MCF 10A (cell line): ENCODE measurements at regions not wholly inside any gene's neighbourhood (a gene's known extent, or its start where the extent isn't known, plus 50 kb on each side); places are given as distances from the start of the nearest gene placed in this dataset.

Experiments used
- BruUV-seq: library from RNA; stranded (reverse); fragments of 400-500 nt; replicated peaks from 2 replicates; lab custom pipeline; 2021; lab: Mats Ljungman, UMichigan
- CTCF ChIA-PET: fragments of 300-600 bp; sonication (Branson Sonifier 250); formaldehyde crosslinking; extraction: SDS; loops from one replicate; lab custom pipeline; 2021; ENCODE audit warnings: antibody characterized with exemption, inconsistent platforms; lab: Yijun Ruan, JAX
- POLR2A ChIA-PET: fragments of 300-600, 350-650 bp; sonication (Branson Sonifier 250); formaldehyde crosslinking; extraction: SDS; loops from one replicate; lab custom pipeline; 2020; ENCODE audit warnings: antibody characterized with exemption, inconsistent platforms; lab: Yijun Ruan, JAX
- DNase-seq: peaks from one replicate; pipeline ENCODE4 v3.0.0-alpha.2; 2018; ENCODE audit not compliant: unreplicated experiment
- H3K27ac Mint-ChIP-seq: one replicate; pipeline ENCODE4 v1.8.0; 2022; ENCODE audit warnings: mild to moderate bottlenecking, low read depth, mixed read lengths; ENCODE audit not compliant: unreplicated experiment
- H3K27me3 Mint-ChIP-seq: one replicate; pipeline ENCODE4 v1.8.0; 2022; ENCODE audit warnings: mixed read lengths; ENCODE audit not compliant: insufficient read depth, unreplicated experiment
- H3K36me3 Mint-ChIP-seq: one replicate; pipeline ENCODE4 v1.8.0; 2022; ENCODE audit warnings: mild to moderate bottlenecking, moderate library complexity, mixed read lengths; ENCODE audit not compliant: insufficient read depth, unreplicated experiment
- H3K4me1 Mint-ChIP-seq: one replicate; pipeline ENCODE4 v1.8.0; 2022; ENCODE audit warnings: mixed read lengths; ENCODE audit not compliant: insufficient read depth, unreplicated experiment
- H3K4me3 Mint-ChIP-seq: one replicate; pipeline ENCODE4 v1.8.0; 2022; ENCODE audit warnings: mild to moderate bottlenecking, moderate library complexity, mixed read lengths; ENCODE audit not compliant: unreplicated experiment
- H3K9me3 Mint-ChIP-seq: one replicate; pipeline ENCODE4 v1.8.0; 2022; ENCODE audit warnings: mixed read lengths; ENCODE audit not compliant: unreplicated experiment
- intact Hi-C: fragments of 100-400 bp; cut with micrococcal nuclease; formaldehyde crosslinking; loops from 2 replicates; pipeline ENCODE4 v1.14.1; 2022
- TF ChIP-seq, protein P1 (sequence below): fragments of 200-600 bp; IDR thresholded peaks from one replicate; pipeline ENCODE4 v1.8.0; 2022; ENCODE audit warnings: antibody characterized with exemption, mild to moderate bottlenecking; ENCODE audit not compliant: unreplicated experiment

- no peak for DNase-seq
- no peaks in the 10 kb centered on the region for H3K36me3 Mint-ChIP-seq
- CTCF ChIA-PET, result no interaction called here
- no peaks in the 10 kb centered on the region for H3K4me1 Mint-ChIP-seq
- intact Hi-C loops, result no loop called here
- H3K27me3 Mint-ChIP-seq, result no peaks in the 10 kb centered on the region
- no TSS peak for BruUV-seq
- no peaks in the 10 kb centered on the region for H3K9me3 Mint-ChIP-seq
- H3K27ac Mint-ChIP-seq, result no peak overlapping the region
- TF ChIP-seq, protein P1, sequence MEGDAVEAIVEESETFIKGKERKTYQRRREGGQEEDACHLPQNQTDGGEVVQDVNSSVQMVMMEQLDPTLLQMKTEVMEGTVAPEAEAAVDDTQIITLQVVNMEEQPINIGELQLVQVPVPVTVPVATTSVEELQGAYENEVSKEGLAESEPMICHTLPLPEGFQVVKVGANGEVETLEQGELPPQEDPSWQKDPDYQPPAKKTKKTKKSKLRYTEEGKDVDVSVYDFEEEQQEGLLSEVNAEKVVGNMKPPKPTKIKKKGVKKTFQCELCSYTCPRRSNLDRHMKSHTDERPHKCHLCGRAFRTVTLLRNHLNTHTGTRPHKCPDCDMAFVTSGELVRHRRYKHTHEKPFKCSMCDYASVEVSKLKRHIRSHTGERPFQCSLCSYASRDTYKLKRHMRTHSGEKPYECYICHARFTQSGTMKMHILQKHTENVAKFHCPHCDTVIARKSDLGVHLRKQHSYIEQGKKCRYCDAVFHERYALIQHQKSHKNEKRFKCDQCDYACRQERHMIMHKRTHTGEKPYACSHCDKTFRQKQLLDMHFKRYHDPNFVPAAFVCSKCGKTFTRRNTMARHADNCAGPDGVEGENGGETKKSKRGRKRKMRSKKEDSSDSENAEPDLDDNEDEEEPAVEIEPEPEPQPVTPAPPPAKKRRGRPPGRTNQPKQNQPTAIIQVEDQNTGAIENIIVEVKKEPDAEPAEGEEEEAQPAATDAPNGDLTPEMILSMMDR, result no peak
- POLR2A ChIA-PET, result no interaction called here
- H3K4me3 Mint-ChIP-seq, result no peak overlapping the region
Observed at GRCh38 chr13:103812971-103813370, 746.8 kb upstream of the SLC10A2 start.

- no TSS peak for BruUV-seq
- POLR2A ChIA-PET, result no interaction called here
Observed at GRCh38 chr13:103812558-103812957, 746.3 kb upstream of the SLC10A2 start.

GRCh38 chr13:103810026-103810425, 743.8 kb upstream of the SLC10A2 start:
- TF ChIP-seq, protein P1, result no peak
- Mint-ChIP-seq H3K36me3 (no peaks in the 10 kb centered on the region), H3K4me1 (no peaks in the 10 kb centered on the region), H3K27me3 (no peaks in the 10 kb centered on the region), H3K27ac (no peak overlapping the region), H3K4me3 (no peak overlapping the region), H3K9me3 (no peaks in the 10 kb centered on the region)
- CTCF ChIA-PET, result interaction anchor here (0.7 kb wide), 1 partner anchor 638 kb away, joined by 3 read pairs; no protein-coding TSS in a partner anchor
- no TSS peak for BruUV-seq
- intact Hi-C loops, result no loop called here
- POLR2A ChIA-PET, result interaction anchor here (0.6 kb wide), 1 partner anchor 20 kb away, joined by 4 read pairs; no protein-coding TSS in a partner anchor
- no peak for DNase-seq

More at GRCh38 chr13:103812558-103812957, 746.3 kb upstream of the SLC10A2 start:
- Mint-ChIP-seq H3K4me1 (no peaks in the 10 kb centered on the region), H3K27ac (no peak overlapping the region), H3K9me3 (no peaks in the 10 kb centered on the region), H3K4me3 (no peak overlapping the region), H3K36me3 (no peaks in the 10 kb centered on the region), H3K27me3 (no peaks in the 10 kb centered on the region)
- CTCF ChIA-PET, result no interaction called here
- no peak for DNase-seq
- intact Hi-C loops, result no loop called here
- TF ChIP-seq, protein P1, result no peak

GRCh38 chr13:103805771-103806170, 739.6 kb upstream of the SLC10A2 start:
- TF ChIP-seq, protein P1, result no peak
- no peak overlapping the region for H3K27ac Mint-ChIP-seq
- CTCF ChIA-PET, result interaction anchor here (0.5 kb wide), 1 partner anchor 145 kb away, joined by 3 read pairs; no protein-coding TSS in a partner anchor
- no peaks in the 10 kb centered on the region for H3K36me3 Mint-ChIP-seq
- POLR2A ChIA-PET, result no interaction called here
- H3K4me1 Mint-ChIP-seq, result no peaks in the 10 kb centered on the region
- H3K4me3 Mint-ChIP-seq, result no peak overlapping the region
- intact Hi-C loops, result no loop called here
- BruUV-seq, result no TSS peak
- no peaks in the 10 kb centered on the region for H3K9me3 Mint-ChIP-seq
- H3K27me3 Mint-ChIP-seq, result no peaks in the 10 kb centered on the region
- no peak for DNase-seq
